GM13976 (cell line): ENCODE measurements at regions not wholly inside any gene's neighbourhood (a gene's known extent, or its start where the extent isn't known, plus 50 kb on each side); places are given as distances from the start of the nearest gene placed in this dataset.

Experiments used
- DNase-seq: peaks from one replicate; pipeline ENCODE4 v3.0.0; 2012; ENCODE audit warnings: low spot score
- CTCF ChIP-seq: IDR thresholded peaks from 2 replicates; pipeline ENCODE4 v1.5.1; 2012; ENCODE audit warnings: borderline replicate concordance, mild to moderate bottlenecking; ENCODE audit not compliant: insufficient read depth; ENCODE audit errors: extremely low read depth, missing control alignments, control extremely low read depth
- in situ Hi-C: fragments of 300-500 bp; cut with MboI; formaldehyde crosslinking; loops from one replicate; pipeline ENCODE4 v1.12.0; 2022; ENCODE audit warnings: low sequenced_read_pairs, mixed read lengths, inconsistent platforms; ENCODE audit not compliant: unreplicated experiment

- DNase-seq: no peak
- in situ Hi-C loops: no loop called here
- TF ChIP-seq CTCF: no peak
Measured at GRCh38 chr1:118751166-118751565, 237.0 kb downstream of the TBX15 start.

GRCh38 chr1:118744420-118744819 is 243.7 kb downstream of the TBX15 start:
- TF ChIP-seq CTCF: no peak
- in situ Hi-C loops: no loop called here

GRCh38 chr1:118739501-118739900 is 248.6 kb downstream of the TBX15 start:
- no peak for TF ChIP-seq CTCF
- DNase-seq: no peak
- in situ Hi-C loops: no loop called here

More at GRCh38 chr1:118744420-118744819, 243.7 kb downstream of the TBX15 start:
- no peak for DNase-seq

- no peak for DNase-seq
- in situ Hi-C loops: no loop called here
- TF ChIP-seq CTCF: no peak
Measured at GRCh38 chr1:118736322-118736721, 251.8 kb downstream of the TBX15 start.

GRCh38 chr1:118717893-118718292 is 270.2 kb downstream of the TBX15 start:
- no peak for TF ChIP-seq CTCF
- no peak for DNase-seq
- in situ Hi-C loops: no loop called here

- no peak for TF ChIP-seq CTCF
- in situ Hi-C loops: no loop called here
- no peak for DNase-seq
Measured at GRCh38 chr1:118716775-118717174, 271.4 kb downstream of the TBX15 start.

GRCh38 chr1:118711356-118711755 is 276.8 kb downstream of the TBX15 start:
- DNase-seq: no peak
- in situ Hi-C loops: no loop called here
- TF ChIP-seq CTCF: no peak
